Esophagus muscularis mucosa (tissue), 4 donors: ENCODE measurements at regions not wholly inside any gene's neighbourhood (a gene's known extent, or its start where the extent isn't known, plus 50 kb on each side); places are given as distances from the start of the nearest gene placed in this dataset.

Experiments used
- DNase-seq: peaks from one replicate; pipeline ENCODE4 v3.0.0-alpha.2; 2017; ENCODE audit errors: extremely low spot score
- H3K27ac ChIP-seq, 4 donors: fragments of 200-600 bp; sonication (generic); replicated peaks in 1 of 4; 1 replicate in 3 of 4; 2 replicates in 1 of 4; pipeline ENCODE4 v1.5.1; 2016 to 2019; ENCODE audit warnings: mild to moderate bottlenecking in 1 of 4
- H3K27me3 ChIP-seq, 4 donors: fragments of 200-600 bp; sonication (generic); one replicate each; pipeline versions ENCODE4 v1.5.1 to v1.6.0; 2016 to 2019
- H3K36me3 ChIP-seq, 4 donors: fragments of 200-600 bp; sonication (generic); one replicate each; pipeline ENCODE4 v1.5.1; 2016 to 2019
- H3K4me1 ChIP-seq, 4 donors: fragments of 200-600 bp; sonication (generic); one replicate each; pipeline ENCODE4 v1.5.1; 2016 to 2019
- H3K4me3 ChIP-seq, 4 donors: fragments of 200-600 bp; sonication (generic); 1 replicate in 2 of 4; 2 replicates in 2 of 4; pipeline ENCODE4 v1.5.1; 2016 to 2019; ENCODE audit warnings: mild to moderate bottlenecking in 4 of 4, moderate library complexity in 1 of 4
- H3K9me3 ChIP-seq, 4 donors: fragments of 200-600 bp; sonication (generic); 1 replicate in 3 of 4; 2 replicates in 1 of 4; pipeline ENCODE4 v1.5.1; 2016 to 2019
- CTCF ChIP-seq, 3 experiments: fragments of 200-600 bp in 2 of 3; fragments of 450-650 bp in 1 of 3; sonication (generic) in 2 of 3; IDR thresholded peaks; one replicate each; pipeline ENCODE4 v1.5.1; 2017 to 2019; ENCODE audit warnings: antibody characterized with exemption in 3 of 3, mild to moderate bottlenecking in 2 of 3, moderate library complexity in 1 of 3
- EP300 ChIP-seq: sonication (generic); formaldehyde crosslinking; IDR thresholded peaks from one replicate; pipeline ENCODE4 v1.6.1; 2017; ENCODE audit warnings: antibody characterized with exemption
- POLR2A ChIP-seq: fragments of 450-650 bp; IDR thresholded peaks from one replicate; pipeline ENCODE4 v1.6.1; 2017; ENCODE audit warnings: antibody characterized with exemption, moderate library complexity, mild to moderate bottlenecking, low read depth
- POLR2AphosphoS5 ChIP-seq, 2 donors: sonication (generic); formaldehyde crosslinking; IDR thresholded peaks; one replicate each; pipeline ENCODE4 v1.6.1; 2017; ENCODE audit warnings: antibody characterized with exemption in 2 of 2
- WGBS: methylation state at CpG from one replicate; pipeline ENCODE4 v1.1.5; 2018; 5-methylcytosine and 5-hydroxymethylcytosine counted together
- intact Hi-C: fragments of 100-400 bp; cut with DNase I; formaldehyde crosslinking; loops from one replicate; pipeline ENCODE4 v1.15.1; 2023
- small RNA-seq, 3 donors: library from RNA; depleted of rRNA; stranded (forward); fragments of <200 nt; gene quantifications; one replicate each; pipeline ENCODE3, GENCODE V24; 2016

- no peak overlapping the region for H3K27ac ChIP-seq
- no peak for TF ChIP-seq CTCF (IDR thresholded peaks at IDR 0.05)
- no peak for TF ChIP-seq POLR2A
- peak in 1 of 2 donors; percentile 63 for TF ChIP-seq POLR2AphosphoS5 (IDR thresholded peaks at IDR 0.05)
- peak; percentile 33 for TF ChIP-seq EP300
- no peak overlapping the region for H3K4me3 ChIP-seq
- no peaks in the 10 kb centered on the region for H3K27me3 ChIP-seq
- no peaks in the 10 kb centered on the region for H3K9me3 ChIP-seq
- H3K4me1 ChIP-seq, result no peaks in the 10 kb centered on the region
- intact Hi-C loops, result no loop called here
- no peak for DNase-seq
- no peaks in the 10 kb centered on the region for H3K36me3 ChIP-seq
- 77% methylated on average over 8 of the region's 8 CpGs for WGBS
These were observed 69.6 kb upstream of the GYPC start for GRCh38 chr2:126586317-126586716.

- TF ChIP-seq POLR2AphosphoS5 (IDR thresholded peaks at IDR 0.05) (no peak), POLR2A (no peak), CTCF (IDR thresholded peaks at IDR 0.05) (no peak), EP300 (no peak)
- DNase-seq, result no peak
- H3K27ac ChIP-seq, result no peak overlapping the region
- WGBS, result 96% methylated on average over 2 of the region's 2 CpGs
- H3K9me3 ChIP-seq, result peaks cover 0 to 20% (median 7%) of the 10 kb centered on the region in 4 donors
- H3K4me1 ChIP-seq, result no peaks in the 10 kb centered on the region
- no peaks in the 10 kb centered on the region for H3K27me3 ChIP-seq
- no peak overlapping the region for H3K4me3 ChIP-seq
- no peaks in the 10 kb centered on the region for H3K36me3 ChIP-seq
- intact Hi-C loops, result no loop called here
These were observed 56.9 kb upstream of the GYPC start for GRCh38 chr2:126599062-126599461.

- Histone ChIP-seq H3K9me3 (peaks cover 0 to 24% (median 13%) of the 10 kb centered on the region in 4 donors), H3K27ac (no peak overlapping the region), H3K4me3 (no peak overlapping the region), H3K4me1 (no peaks in the 10 kb centered on the region), H3K36me3 (no peaks in the 10 kb centered on the region), H3K27me3 (no peaks in the 10 kb centered on the region)
- TF ChIP-seq CTCF (IDR thresholded peaks at IDR 0.05) (no peak), EP300 (no peak), POLR2A (no peak), POLR2AphosphoS5 (IDR thresholded peaks at IDR 0.05) (no peak)
- intact Hi-C loops, result no loop called here
- WGBS, result 96% methylated on average over 3 of the region's 3 CpGs
- DNase-seq, result no peak
These were observed 55.2 kb upstream of the GYPC start for GRCh38 chr2:126600742-126601141.

- Histone ChIP-seq H3K27ac (no peak overlapping the region), H3K4me3 (no peak overlapping the region), H3K4me1 (no peaks in the 10 kb centered on the region), H3K36me3 (no peaks in the 10 kb centered on the region), H3K27me3 (no peaks in the 10 kb centered on the region), H3K9me3 (peaks cover 0 to 28% (median 19%) of the 10 kb centered on the region in 4 donors)
- WGBS, result 60% methylated on average over 2 of the region's 2 CpGs
- intact Hi-C loops, result no loop called here
- TF ChIP-seq POLR2A, result no peak
- TF ChIP-seq EP300, result no peak
- TF ChIP-seq CTCF (IDR thresholded peaks at IDR 0.05), result no peak
- no peak for DNase-seq
These were observed 53.6 kb upstream of the GYPC start for GRCh38 chr2:126602334-126602733.

Small RNAs in the stretch of these regions (small RNA-seq; reads per million reads assigned to genes)
- gene AC097499.1, result 0 reads per million in 3 donors
- gene RNU6-259P, result 0 reads per million in 3 donors
